K562 (cell line): ENCODE measurements at regions not wholly inside any gene's neighbourhood (a gene's known extent, or its start where the extent isn't known, plus 50 kb on each side); places are given as distances from the start of the nearest gene placed in this dataset.
A peak's percentile ranks its signal among the peaks of the same experiment; 100 is the strongest.

ENCODE experiments used
- CTCFL ChIP-seq: IDR thresholded peaks from 2 replicates; pipeline ENCODE4 v1.6.1; 2011; ENCODE audit warnings: borderline replicate concordance, low read depth, mild to moderate bottlenecking, moderate library complexity, low read length; ENCODE audit not compliant: insufficient read depth, poor library complexity, severe bottlenecking
- DPF2 ChIP-seq: fragments of 450-650 bp; IDR thresholded peaks from 2 replicates; pipeline ENCODE4 v1.6.1; 2016
- HDAC6 ChIP-seq: IDR thresholded peaks from 2 replicates; pipeline ENCODE4 v1.6.1; 2012; ENCODE audit warnings: low read depth, mild to moderate bottlenecking, control low read depth, inconsistent platforms, low read length, moderate library complexity
- MAZ ChIP-seq, 2 experiments: fragments of 450-650 bp in 1 of 2; sonication (generic) in 1 of 2; formaldehyde crosslinking; IDR thresholded peaks in 1 of 2; conservative IDR thresholded peaks in 1 of 2; 2 replicates each; pipeline versions ENCODE4 v1.4.0 to v1.5.0; 2020; ENCODE audit warnings: mild to moderate bottlenecking in 1 of 2, missing genetic modification reagents in 1 of 2
- RBM17 ChIP-seq: fragments of 200-400 bp; formaldehyde crosslinking; IDR thresholded peaks from 2 replicates; pipeline ENCODE4 v1.6.1; 2017; ENCODE audit warnings: low read depth, mild to moderate bottlenecking, low read length, borderline replicate concordance
- SOX6 ChIP-seq: fragments of 450-650 bp; IDR thresholded peaks from 2 replicates; pipeline ENCODE4 v1.6.1; 2014; ENCODE audit warnings: mild to moderate bottlenecking
- ZNF316 ChIP-seq: fragments of 450-650 bp; IDR thresholded peaks from 2 replicates; pipeline ENCODE4 v1.6.1; 2016
- ZNF408 ChIP-seq: fragments of 250-450 bp; sonication (Bioruptor Pico); IDR thresholded peaks from 2 replicates; pipeline ENCODE4 v1.4.0; 2020; ENCODE audit warnings: low read depth, mild to moderate bottlenecking, moderate library complexity

GRCh38 chr20:57092112-57092899 lies 174.1 kb downstream of the BMP7 start (continued):
- TF ChIP-seq MAZ (CRISPR knock-in tag; conservative IDR thresholded peaks at IDR 0.05 in 1 of 2, IDR thresholded peaks at IDR 0.05 in 1 of 2) (peak in 1 of 2 experiments; percentile 79; a peak in 2 of 4 replicates), RBM17 (no peak), CTCFL (peak; percentile 47), SOX6 (no peak), ZNF408 (no peak), DPF2 (no peak), HDAC6 (no peak), ZNF316 (no peak)
